Erythroblast (primary cell): ENCODE measurements at regions not wholly inside any gene's neighbourhood (a gene's known extent, or its start where the extent isn't known, plus 50 kb on each side); places are given as distances from the start of the nearest gene placed in this dataset.

Experiments
- GATA1 ChIP-seq: IDR thresholded peaks from 2 replicates; pipeline ENCODE4 v1.6.1; 2011; ENCODE audit warnings: low read depth, mild to moderate bottlenecking, control low read depth, low read length, moderate library complexity
- POLR2A ChIP-seq: IDR thresholded peaks from 2 replicates; pipeline ENCODE4 v1.6.1; 2011; ENCODE audit warnings: mild to moderate bottlenecking, low read length

- TF ChIP-seq POLR2A (no peak), GATA1 (no peak)
These were observed 245.4 kb upstream of the TPM1 start for GRCh38 chr15:62797171-62797570.
